ENCODE measurements at regions not wholly inside any gene's neighbourhood (a gene's known extent, or its start where the extent isn't known, plus 50 kb on each side); places are given as distances from the start of the nearest gene placed in this dataset.

GRCh38 chr5:58356662-58357061 lies 103.2 kb downstream of the PLK2 start:
- H3K27ac Mint-ChIP-seq = no peak overlapping the region
- no peaks in the 10 kb centered on the region for H3K36me3 ChIP-seq (ENCODE audit: control insufficient read depth, insufficient read depth, low read length)
- no peaks in the 10 kb centered on the region for H3K4me1 Mint-ChIP-seq
- no peaks in the 10 kb centered on the region for H3K27me3 ChIP-seq (ENCODE audit: control insufficient read depth, insufficient read depth, low read length)
- no peaks in the 10 kb centered on the region for H3K9me3 Mint-ChIP-seq
- H3K4me3 Mint-ChIP-seq = no peak overlapping the region
- no peaks in the 10 kb centered on the region for H3K9me3 ChIP-seq (ENCODE audit: control insufficient read depth in 2 of 2, low read length in 2 of 2)
- H3K27ac ChIP-seq (ENCODE audit: insufficient read depth, low read length, poor library complexity, severe bottlenecking) = no peak overlapping the region
- H3K4me3 ChIP-seq (ENCODE audit: low read depth, low read length) = no peak overlapping the region
- no peaks in the 10 kb centered on the region for H3K27me3 Mint-ChIP-seq
- no peaks in the 10 kb centered on the region for H3K4me1 ChIP-seq (ENCODE audit: control insufficient read depth, insufficient read depth, low read length, poor library complexity, severe bottlenecking)
- no peaks in the 10 kb centered on the region for H3K36me3 Mint-ChIP-seq
- DNase-seq (no peak), ATAC-seq (ENCODE audit: low read depth in 2 of 2) (no peak)

- ATAC-seq (ENCODE audit: low read depth in 2 of 2) = no peak
- Mint-ChIP-seq H3K27ac (no peak overlapping the region), H3K4me3 (no peak overlapping the region), H3K27me3 (no peaks in the 10 kb centered on the region), H3K4me1 (no peaks in the 10 kb centered on the region), H3K9me3 (peaks cover 0 to 2% (median 0%) of the 10 kb centered on the region in 7 donors), H3K36me3 (no peaks in the 10 kb centered on the region)
- H3K27me3 ChIP-seq (ENCODE audit: control insufficient read depth, insufficient read depth, low read length) = no peaks in the 10 kb centered on the region
- H3K4me3 ChIP-seq (ENCODE audit: low read depth, low read length) = no peak overlapping the region
- H3K36me3 ChIP-seq (ENCODE audit: control insufficient read depth, insufficient read depth, low read length) = no peaks in the 10 kb centered on the region
- no peak overlapping the region for H3K27ac ChIP-seq (ENCODE audit: insufficient read depth, low read length, poor library complexity, severe bottlenecking)
- no peaks in the 10 kb centered on the region for H3K9me3 ChIP-seq (ENCODE audit: control insufficient read depth in 2 of 2, low read length in 2 of 2)
- no peak for DNase-seq
- no peaks in the 10 kb centered on the region for H3K4me1 ChIP-seq (ENCODE audit: control insufficient read depth, insufficient read depth, low read length, poor library complexity, severe bottlenecking)
These were observed 105.1 kb downstream of the PLK2 start for GRCh38 chr5:58354827-58355226.

- Mint-ChIP-seq H3K4me3 (no peak overlapping the region), H3K27me3 (no peaks in the 10 kb centered on the region)
- no peaks in the 10 kb centered on the region for H3K36me3 ChIP-seq (ENCODE audit: control insufficient read depth, insufficient read depth, low read length)
These were observed 105.9 kb downstream of the PLK2 start for GRCh38 chr5:58353992-58354391.

GRCh38 chr5:58351190-58351589 lies 108.7 kb downstream of the PLK2 start:
- ATAC-seq (ENCODE audit: low read depth in 2 of 2) (no peak), DNase-seq (no peak)
- Mint-ChIP-seq H3K4me3 (no peak overlapping the region), H3K27me3 (no peaks in the 10 kb centered on the region), H3K36me3 (no peaks in the 10 kb centered on the region), H3K9me3 (peaks cover 0 to 2% (median 0%) of the 10 kb centered on the region in 7 donors), H3K4me1 (no peaks in the 10 kb centered on the region), H3K27ac (no peak overlapping the region)
- no peaks in the 10 kb centered on the region for H3K9me3 ChIP-seq (ENCODE audit: control insufficient read depth in 2 of 2, low read length in 2 of 2)
- no peaks in the 10 kb centered on the region for H3K27me3 ChIP-seq (ENCODE audit: control insufficient read depth, insufficient read depth, low read length)
- H3K36me3 ChIP-seq (ENCODE audit: control insufficient read depth, insufficient read depth, low read length) = no peaks in the 10 kb centered on the region
- H3K4me1 ChIP-seq (ENCODE audit: control insufficient read depth, insufficient read depth, low read length, poor library complexity, severe bottlenecking) = no peaks in the 10 kb centered on the region
- no peak overlapping the region for H3K4me3 ChIP-seq (ENCODE audit: low read depth, low read length)
- H3K27ac ChIP-seq (ENCODE audit: insufficient read depth, low read length, poor library complexity, severe bottlenecking) = no peak overlapping the region

More at GRCh38 chr5:58353992-58354391, 105.9 kb downstream of the PLK2 start:
- no peaks in the 10 kb centered on the region for H3K27me3 ChIP-seq (ENCODE audit: control insufficient read depth, insufficient read depth, low read length)
- H3K4me1 Mint-ChIP-seq = no peaks in the 10 kb centered on the region
- H3K4me3 ChIP-seq (ENCODE audit: low read depth, low read length) = no peak overlapping the region
- H3K9me3 ChIP-seq (ENCODE audit: control insufficient read depth in 2 of 2, low read length in 2 of 2) = no peaks in the 10 kb centered on the region
- ATAC-seq (ENCODE audit: low read depth in 2 of 2) = no peak
- no peaks in the 10 kb centered on the region for H3K36me3 Mint-ChIP-seq
- H3K4me1 ChIP-seq (ENCODE audit: control insufficient read depth, insufficient read depth, low read length, poor library complexity, severe bottlenecking) = no peaks in the 10 kb centered on the region
- no peak overlapping the region for H3K27ac Mint-ChIP-seq
- no peak overlapping the region for H3K27ac ChIP-seq (ENCODE audit: insufficient read depth, low read length, poor library complexity, severe bottlenecking)
- DNase-seq = no peak
- peaks cover 0 to 2% (median 0%) of the 10 kb centered on the region in 7 donors for H3K9me3 Mint-ChIP-seq

GRCh38 chr5:58348996-58349728 lies 110.7 kb downstream of the PLK2 start:
- Mint-ChIP-seq H3K9me3 (peaks cover 0 to 2% (median 0%) of the 10 kb centered on the region in 7 donors), H3K4me1 (no peaks in the 10 kb centered on the region), H3K27ac (no peak overlapping the region), H3K36me3 (no peaks in the 10 kb centered on the region), H3K4me3 (no peak overlapping the region), H3K27me3 (no peaks in the 10 kb centered on the region)
- ATAC-seq (ENCODE audit: low read depth in 2 of 2) = no peak
- Histone ChIP-seq H3K4me1 (ENCODE audit: control insufficient read depth, insufficient read depth, low read length, poor library complexity, severe bottlenecking) (no peaks in the 10 kb centered on the region), H3K9me3 (ENCODE audit: control insufficient read depth in 2 of 2, low read length in 2 of 2) (no peaks in the 10 kb centered on the region), H3K27ac (ENCODE audit: insufficient read depth, low read length, poor library complexity, severe bottlenecking) (no peak overlapping the region), H3K27me3 (ENCODE audit: control insufficient read depth, insufficient read depth, low read length) (no peaks in the 10 kb centered on the region), H3K4me3 (ENCODE audit: low read depth, low read length) (no peak overlapping the region), H3K36me3 (ENCODE audit: control insufficient read depth, insufficient read depth, low read length) (no peaks in the 10 kb centered on the region)
- no peak for DNase-seq

- no peak for DNase-seq
- peaks cover 0 to 2% (median 0%) of the 10 kb centered on the region in 7 donors for H3K9me3 Mint-ChIP-seq
- H3K4me1 Mint-ChIP-seq = no peaks in the 10 kb centered on the region
These were observed 113.8 kb downstream of the PLK2 start for GRCh38 chr5:58346041-58346440.

GRCh38 chr5:58341476-58341875 lies 118.4 kb downstream of the PLK2 start:
- no peaks in the 10 kb centered on the region for H3K27me3 ChIP-seq (ENCODE audit: control insufficient read depth, insufficient read depth, low read length)
- Mint-ChIP-seq H3K4me3 (no peak overlapping the region), H3K27ac (no peak overlapping the region), H3K36me3 (no peaks in the 10 kb centered on the region), H3K4me1 (no peaks in the 10 kb centered on the region), H3K9me3 (peaks cover 0 to 2% (median 0%) of the 10 kb centered on the region in 7 donors), H3K27me3 (no peaks in the 10 kb centered on the region)
- H3K36me3 ChIP-seq (ENCODE audit: control insufficient read depth, insufficient read depth, low read length) = no peaks in the 10 kb centered on the region
- H3K4me3 ChIP-seq (ENCODE audit: low read depth, low read length) = no peak overlapping the region
- no peaks in the 10 kb centered on the region for H3K4me1 ChIP-seq (ENCODE audit: control insufficient read depth, insufficient read depth, low read length, poor library complexity, severe bottlenecking)
- DNase-seq = no peak
- no peaks in the 10 kb centered on the region for H3K9me3 ChIP-seq (ENCODE audit: control insufficient read depth in 2 of 2, low read length in 2 of 2)
- H3K27ac ChIP-seq (ENCODE audit: insufficient read depth, low read length, poor library complexity, severe bottlenecking) = no peak overlapping the region
- ATAC-seq (ENCODE audit: low read depth in 2 of 2) = no peak

More at GRCh38 chr5:58346041-58346440, 113.8 kb downstream of the PLK2 start:
- Histone ChIP-seq H3K36me3 (ENCODE audit: control insufficient read depth, insufficient read depth, low read length) (no peaks in the 10 kb centered on the region), H3K4me3 (ENCODE audit: low read depth, low read length) (no peak overlapping the region), H3K4me1 (ENCODE audit: control insufficient read depth, insufficient read depth, low read length, poor library complexity, severe bottlenecking) (no peaks in the 10 kb centered on the region), H3K9me3 (ENCODE audit: control insufficient read depth in 2 of 2, low read length in 2 of 2) (no peaks in the 10 kb centered on the region), H3K27me3 (ENCODE audit: control insufficient read depth, insufficient read depth, low read length) (no peaks in the 10 kb centered on the region), H3K27ac (ENCODE audit: insufficient read depth, low read length, poor library complexity, severe bottlenecking) (no peak overlapping the region)
- Mint-ChIP-seq H3K27ac (no peak overlapping the region), H3K4me3 (no peak overlapping the region), H3K27me3 (no peaks in the 10 kb centered on the region), H3K36me3 (no peaks in the 10 kb centered on the region)
- no peak for ATAC-seq (ENCODE audit: low read depth in 2 of 2)

- Mint-ChIP-seq H3K27me3 (no peaks in the 10 kb centered on the region), H3K36me3 (no peaks in the 10 kb centered on the region), H3K4me3 (no peak overlapping the region), H3K4me1 (no peaks in the 10 kb centered on the region), H3K27ac (no peak overlapping the region), H3K9me3 (no peaks in the 10 kb centered on the region)
- no peaks in the 10 kb centered on the region for H3K9me3 ChIP-seq (ENCODE audit: control insufficient read depth in 2 of 2, low read length in 2 of 2)
- H3K27me3 ChIP-seq (ENCODE audit: control insufficient read depth, insufficient read depth, low read length) = no peaks in the 10 kb centered on the region
- DNase-seq (no peak), ATAC-seq (ENCODE audit: low read depth in 2 of 2) (no peak)
- H3K36me3 ChIP-seq (ENCODE audit: control insufficient read depth, insufficient read depth, low read length) = no peaks in the 10 kb centered on the region
- no peak overlapping the region for H3K27ac ChIP-seq (ENCODE audit: insufficient read depth, low read length, poor library complexity, severe bottlenecking)
- no peak overlapping the region for H3K4me3 ChIP-seq (ENCODE audit: low read depth, low read length)
- no peaks in the 10 kb centered on the region for H3K4me1 ChIP-seq (ENCODE audit: control insufficient read depth, insufficient read depth, low read length, poor library complexity, severe bottlenecking)
These were observed 124.4 kb downstream of the PLK2 start for GRCh38 chr5:58335518-58335917.

Measured in CD4-positive, CD25-positive, alpha-beta regulatory T cell (primary cell).